SK-N-SH (cell line): ENCODE measurements at regions not wholly inside any gene's neighbourhood (a gene's known extent, or its start where the extent isn't known, plus 50 kb on each side); places are given as distances from the start of the nearest gene placed in this dataset.

Experiments used
- CTCF ChIA-PET: fragments of 300-600, 350-600 bp; formaldehyde crosslinking; extraction: SDS; loops from one replicate; lab custom pipeline; 2021; lab: Yijun Ruan, JAX
- POLR2A ChIA-PET: fragments of 350-600 bp; sonication (Branson Sonifier 250); formaldehyde crosslinking; extraction: SDS; loops from one replicate; lab custom pipeline; 2020; ENCODE audit warnings: antibody characterized with exemption, inconsistent platforms; lab: Yijun Ruan, JAX
- DNase-seq: peaks from one replicate; pipeline ENCODE4 v3.0.0; 2012
- H2AFZ ChIP-seq: fragments of 200-600 bp; sonication (generic); 2 replicates; pipeline ENCODE4 v1.8.1; 2016; ENCODE audit warnings: antibody characterized with exemption, mild to moderate bottlenecking, low read depth
- H3F3A ChIP-seq: fragments of 200-600 bp; sonication (generic); replicated peaks from 2 replicates; pipeline ENCODE3; 2016; ENCODE audit warnings: antibody characterized with exemption, mild to moderate bottlenecking; ENCODE audit not compliant: insufficient read depth
- H3K27ac ChIP-seq, 2 experiments: fragments of 200-500 bp in 1 of 2; fragments of 200-600 bp in 1 of 2; sonication (Bioruptor generic) in 1 of 2; sonication (generic), shearing (Covaris generic) in 1 of 2; 2 replicates each; pipeline versions ENCODE4 v1.5.1 to v1.6.1; 2014 to 2016; ENCODE audit warnings: low read depth in 2 of 2, inconsistent platforms in 1 of 2, low read length in 1 of 2, mild to moderate bottlenecking in 1 of 2, mixed read lengths in 1 of 2
- H3K27me3 ChIP-seq: fragments of 200-600 bp; sonication (generic), shearing (Covaris generic); 2 replicates; pipeline ENCODE4 v1.6.1; 2016; ENCODE audit warnings: mixed run types; ENCODE audit not compliant: insufficient read depth
- H3K36me3 ChIP-seq, 2 experiments: fragments of 200-500 bp in 1 of 2; fragments of 200-600 bp in 1 of 2; sonication (Bioruptor generic) in 1 of 2; sonication (generic) in 1 of 2; replicated peaks in 1 of 2; 2 replicates each; pipeline versions ENCODE3 to v1.5.1; 2014 to 2016; ENCODE audit warnings: low read length in 1 of 2, mild to moderate bottlenecking in 1 of 2; ENCODE audit not compliant: insufficient read depth in 2 of 2, control insufficient read depth in 1 of 2
- H3K4me1 ChIP-seq, 2 experiments: fragments of 200-500 bp in 1 of 2; fragments of 200-600 bp in 1 of 2; sonication (Bioruptor generic) in 1 of 2; sonication (generic), shearing (Covaris generic) in 1 of 2; 2 replicates each; pipeline versions ENCODE4 v1.5.1 to v1.6.1; 2014 to 2016; ENCODE audit warnings: low read depth in 1 of 2, low read length in 1 of 2, mixed run types in 1 of 2; ENCODE audit not compliant: insufficient read depth in 2 of 2, control insufficient read depth in 1 of 2
- H3K4me2 ChIP-seq: fragments of 200-600 bp; sonication (generic), shearing (Covaris generic); 2 replicates; pipeline ENCODE4 v1.6.1; 2017; ENCODE audit warnings: mixed run types
- H3K4me3 ChIP-seq, 2 experiments: fragments of 200-500 bp in 1 of 2; fragments of 200-600 bp in 1 of 2; sonication (Bioruptor generic) in 1 of 2; sonication (generic), shearing (Covaris generic) in 1 of 2; 2 replicates each; pipeline versions ENCODE4 v1.5.1 to v1.8.1; 2014 to 2016; ENCODE audit warnings: low read depth in 2 of 2, inconsistent platforms in 1 of 2, low read length in 1 of 2, mild to moderate bottlenecking in 1 of 2, mixed read lengths in 1 of 2, moderate library complexity in 1 of 2
- H3K79me2 ChIP-seq: fragments of 200-600 bp; sonication (generic); 2 replicates; pipeline ENCODE4 v1.8.1; 2017; ENCODE audit warnings: mild to moderate bottlenecking; ENCODE audit not compliant: insufficient read depth
- H3K9ac ChIP-seq: fragments of 200-600 bp; sonication (generic); 2 replicates; pipeline ENCODE4 v1.6.1; 2017; ENCODE audit warnings: mixed run types
- H3K9me2 ChIP-seq: fragments of 200-600 bp; sonication (generic); 2 replicates; pipeline ENCODE4 v1.6.1; 2017; ENCODE audit warnings: mixed run types
- H3K9me3 ChIP-seq: fragments of 200-600 bp; sonication (generic); 2 replicates; pipeline ENCODE4 v1.6.1; 2017; ENCODE audit warnings: mixed run types, mild to moderate bottlenecking, moderate library complexity
- H4K20me1 ChIP-seq: fragments of 200-600 bp; sonication (generic); 2 replicates; pipeline ENCODE4 v1.6.1; 2017; ENCODE audit warnings: mild to moderate bottlenecking, mixed run types; ENCODE audit not compliant: insufficient read depth
- CHD2 ChIP-seq: fragments of 150-350 bp; IDR thresholded peaks from 2 replicates; pipeline ENCODE4 v1.6.1; 2018; ENCODE audit warnings: low read length; ENCODE audit not compliant: partially characterized antibody
- ELF1 ChIP-seq: IDR thresholded peaks from 2 replicates; pipeline ENCODE4 v1.4.0; 2012
- EZH2phosphoT487 ChIP-seq: fragments of 200-600 bp; sonication (generic); IDR thresholded peaks from 2 replicates; pipeline ENCODE4 v1.6.1; 2017; ENCODE audit warnings: low read depth, mixed run types, mild to moderate bottlenecking, antibody characterized with exemption, moderate library complexity, borderline replicate concordance
- FOXJ3 ChIP-seq: sonication (generic); formaldehyde crosslinking; IDR thresholded peaks from 2 replicates; pipeline ENCODE4 v1.5.1; 2020; ENCODE audit warnings: mild to moderate bottlenecking, missing genetic modification reagents
- GABPA ChIP-seq: IDR thresholded peaks from 2 replicates; pipeline ENCODE4 v1.4.0; 2012; ENCODE audit warnings: low read depth, mild to moderate bottlenecking
- GATA2 ChIP-seq: sonication (generic); formaldehyde crosslinking; IDR thresholded peaks from 2 replicates; pipeline ENCODE4 v1.5.0; 2020; ENCODE audit warnings: mild to moderate bottlenecking, missing genetic modification reagents
- JUND ChIP-seq: IDR thresholded peaks from 2 replicates; pipeline ENCODE4 v1.4.0; 2012
- MEF2A ChIP-seq: IDR thresholded peaks from 2 replicates; pipeline ENCODE4 v1.4.0; 2012; ENCODE audit warnings: low read depth, borderline replicate concordance
- MXI1 ChIP-seq: IDR thresholded peaks from 2 replicates; pipeline ENCODE4 v1.6.1; 2012; ENCODE audit warnings: mild to moderate bottlenecking, low read depth, low read length, improper control_type of control experiment
- NFIC ChIP-seq: IDR thresholded peaks from 2 replicates; pipeline ENCODE4 v1.4.0; 2012; ENCODE audit warnings: borderline replicate concordance
- NRF1 ChIP-seq: IDR thresholded peaks from 2 replicates; pipeline ENCODE4 v1.6.1; 2012; ENCODE audit warnings: low read depth, mild to moderate bottlenecking, low read length
- PBX3 ChIP-seq: IDR thresholded peaks from 2 replicates; pipeline ENCODE4; 2012
- POLR2AphosphoS5 ChIP-seq: IDR thresholded peaks from 2 replicates; pipeline ENCODE4 v1.6.1; 2012; ENCODE audit warnings: low read depth, low read length
- RCOR1 ChIP-seq: fragments of 150-350 bp; IDR thresholded peaks from 2 replicates; pipeline ENCODE4 v1.6.1; 2017; ENCODE audit warnings: antibody characterized with exemption, low read length
- SIN3A ChIP-seq: IDR thresholded peaks from 2 replicates; pipeline ENCODE4 v1.6.1; 2012; ENCODE audit warnings: low read depth, mild to moderate bottlenecking, low read length, moderate library complexity, borderline replicate concordance
- SMC3 ChIP-seq: IDR thresholded peaks from 2 replicates; pipeline ENCODE4 v1.6.1; 2012; ENCODE audit warnings: low read depth, low read length, improper control_type of control experiment
- TAF1 ChIP-seq: IDR thresholded peaks from 2 replicates; pipeline ENCODE4 v1.6.1; 2012; ENCODE audit warnings: low read depth, mild to moderate bottlenecking, low read length, moderate library complexity, borderline replicate concordance
- TEAD4 ChIP-seq: IDR thresholded peaks from 2 replicates; pipeline ENCODE4 v1.4.0; 2012; ENCODE audit warnings: mild to moderate bottlenecking, borderline replicate concordance; ENCODE audit not compliant: insufficient read depth
- ZBTB33 ChIP-seq: IDR thresholded peaks from 2 replicates; pipeline ENCODE4 v1.4.0; 2012; ENCODE audit warnings: low read depth, borderline replicate concordance
- WGBS: methylation state at CpG from one replicate; pipeline ENCODE4 v1.1.6; 2017; ENCODE audit warnings: low lambda C conversion rate; 5-methylcytosine and 5-hydroxymethylcytosine counted together
- TF ChIP-seq, protein P1 (sequence below): fragments of 200-600 bp; sonication (generic); IDR thresholded peaks from 2 replicates; pipeline ENCODE4 v1.6.1; 2017; ENCODE audit warnings: antibody characterized with exemption, mild to moderate bottlenecking, moderate library complexity
- TF ChIP-seq, protein P2 (sequence below): IDR thresholded peaks from 2 replicates; pipeline ENCODE4 v1.4.0; 2012; ENCODE audit warnings: low read depth, borderline replicate concordance
- TF ChIP-seq, protein P3 (sequence below): fragments of 150-350 bp; IDR thresholded peaks from 2 replicates; pipeline ENCODE4 v1.6.1; 2016; ENCODE audit warnings: mild to moderate bottlenecking, low read depth, low read length

DNA sequence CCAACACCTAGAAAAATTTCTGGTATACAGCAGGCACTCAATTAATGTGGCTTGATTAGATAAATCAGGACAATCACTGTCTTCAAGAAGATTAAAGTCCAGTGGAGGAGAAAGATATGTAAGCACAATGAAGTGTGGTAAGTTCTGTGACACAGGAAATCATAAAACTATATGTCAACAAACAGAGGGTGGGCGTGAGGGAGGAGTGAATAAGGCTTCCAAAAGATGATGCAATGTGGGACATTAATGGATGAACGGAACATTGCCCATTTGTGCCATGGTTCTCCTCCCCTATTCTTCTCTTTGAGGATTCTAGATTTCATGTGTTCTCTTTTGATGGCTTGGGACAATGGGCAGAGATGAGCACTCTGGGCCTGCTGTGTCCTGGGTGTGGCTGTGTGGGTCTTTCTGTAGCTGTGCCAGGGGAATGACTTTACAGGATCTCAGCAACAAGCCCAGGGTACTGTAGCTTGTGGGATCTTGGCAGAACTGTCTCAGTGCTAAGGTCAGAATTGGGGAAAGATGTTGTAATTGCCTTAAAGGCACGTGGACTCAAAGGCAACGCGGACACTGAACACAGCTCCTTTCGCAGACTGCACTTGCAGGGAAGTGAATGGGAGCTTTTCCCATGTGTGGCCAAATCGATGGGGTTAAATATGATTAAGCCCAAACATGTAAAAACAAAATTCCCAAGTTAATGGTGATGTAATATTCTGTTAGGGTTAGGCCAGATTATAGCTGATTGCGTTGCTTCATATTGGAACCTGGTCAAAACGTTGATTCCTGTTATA, 366.9 kb downstream of the TGFB2 start:
- Histone ChIP-seq H3K27ac (no peak overlapping the region), H4K20me1 (no peaks in the 10 kb centered on the region), H3F3A (peaks cover 1% of the 10 kb centered on the region), H3K36me3 (no peaks in the 10 kb centered on the region), H3K79me2 (no peaks in the 10 kb centered on the region), H3K4me2 (no peak overlapping the region), H3K9me2 (no peaks in the 10 kb centered on the region), H2AFZ (no peak overlapping the region), H3K27me3 (no peaks in the 10 kb centered on the region), H3K9me3 (no peaks in the 10 kb centered on the region), H3K4me1 (peaks cover 0 to 5% of the 10 kb centered on the region in 2 experiments; a peak in 2 of 4 replicates), H3K9ac (no peak overlapping the region), H3K4me3 (no peak overlapping the region)
- CTCF ChIA-PET, result no interaction called here
- no peak for TF ChIP-seq PBX3
- TF ChIP-seq FOXJ3 (CRISPR knock-in tag), result no peak
- TF ChIP-seq ELF1, result no peak
- no peak for TF ChIP-seq EZH2phosphoT487
- POLR2A ChIA-PET, result no interaction called here
- 88% methylated on average over 9 of the region's 9 CpGs for WGBS
- DNase-seq, result no peak

- TF ChIP-seq NFIC (no peak), GABPA (no peak), SMC3 (no peak), RCOR1 (no peak), FOXJ3 (CRISPR knock-in tag) (no peak), NRF1 (no peak), CHD2 (no peak), POLR2AphosphoS5 (no peak), ZBTB33 (no peak), JUND (no peak), MEF2A (no peak), GATA2 (no peak), MXI1 (no peak), SIN3A (no peak), TEAD4 (no peak), TAF1 (no peak)
- TF ChIP-seq, protein P1, sequence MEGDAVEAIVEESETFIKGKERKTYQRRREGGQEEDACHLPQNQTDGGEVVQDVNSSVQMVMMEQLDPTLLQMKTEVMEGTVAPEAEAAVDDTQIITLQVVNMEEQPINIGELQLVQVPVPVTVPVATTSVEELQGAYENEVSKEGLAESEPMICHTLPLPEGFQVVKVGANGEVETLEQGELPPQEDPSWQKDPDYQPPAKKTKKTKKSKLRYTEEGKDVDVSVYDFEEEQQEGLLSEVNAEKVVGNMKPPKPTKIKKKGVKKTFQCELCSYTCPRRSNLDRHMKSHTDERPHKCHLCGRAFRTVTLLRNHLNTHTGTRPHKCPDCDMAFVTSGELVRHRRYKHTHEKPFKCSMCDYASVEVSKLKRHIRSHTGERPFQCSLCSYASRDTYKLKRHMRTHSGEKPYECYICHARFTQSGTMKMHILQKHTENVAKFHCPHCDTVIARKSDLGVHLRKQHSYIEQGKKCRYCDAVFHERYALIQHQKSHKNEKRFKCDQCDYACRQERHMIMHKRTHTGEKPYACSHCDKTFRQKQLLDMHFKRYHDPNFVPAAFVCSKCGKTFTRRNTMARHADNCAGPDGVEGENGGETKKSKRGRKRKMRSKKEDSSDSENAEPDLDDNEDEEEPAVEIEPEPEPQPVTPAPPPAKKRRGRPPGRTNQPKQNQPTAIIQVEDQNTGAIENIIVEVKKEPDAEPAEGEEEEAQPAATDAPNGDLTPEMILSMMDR, result no peak
- TF ChIP-seq, protein P2, sequence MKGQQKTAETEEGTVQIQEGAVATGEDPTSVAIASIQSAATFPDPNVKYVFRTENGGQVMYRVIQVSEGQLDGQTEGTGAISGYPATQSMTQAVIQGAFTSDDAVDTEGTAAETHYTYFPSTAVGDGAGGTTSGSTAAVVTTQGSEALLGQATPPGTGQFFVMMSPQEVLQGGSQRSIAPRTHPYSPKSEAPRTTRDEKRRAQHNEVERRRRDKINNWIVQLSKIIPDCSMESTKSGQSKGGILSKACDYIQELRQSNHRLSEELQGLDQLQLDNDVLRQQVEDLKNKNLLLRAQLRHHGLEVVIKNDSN, result no peak
- TF ChIP-seq, protein P3, sequence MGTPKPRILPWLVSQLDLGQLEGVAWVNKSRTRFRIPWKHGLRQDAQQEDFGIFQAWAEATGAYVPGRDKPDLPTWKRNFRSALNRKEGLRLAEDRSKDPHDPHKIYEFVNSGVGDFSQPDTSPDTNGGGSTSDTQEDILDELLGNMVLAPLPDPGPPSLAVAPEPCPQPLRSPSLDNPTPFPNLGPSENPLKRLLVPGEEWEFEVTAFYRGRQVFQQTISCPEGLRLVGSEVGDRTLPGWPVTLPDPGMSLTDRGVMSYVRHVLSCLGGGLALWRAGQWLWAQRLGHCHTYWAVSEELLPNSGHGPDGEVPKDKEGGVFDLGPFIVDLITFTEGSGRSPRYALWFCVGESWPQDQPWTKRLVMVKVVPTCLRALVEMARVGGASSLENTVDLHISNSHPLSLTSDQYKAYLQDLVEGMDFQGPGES, result no peak
- Histone ChIP-seq H3K27ac (no peak overlapping the region), H3K9me3 (no peaks in the 10 kb centered on the region), H3F3A (no peaks in the 10 kb centered on the region), H4K20me1 (no peaks in the 10 kb centered on the region), H3K4me3 (no peak overlapping the region), H3K36me3 (no peaks in the 10 kb centered on the region), H3K79me2 (no peaks in the 10 kb centered on the region), H3K9ac (no peak overlapping the region), H3K9me2 (no peaks in the 10 kb centered on the region), H3K4me1 (peaks cover 0 to 5% of the 10 kb centered on the region in 2 experiments; a peak in 2 of 4 replicates), H3K27me3 (no peaks in the 10 kb centered on the region), H3K4me2 (no peak overlapping the region), H2AFZ (no peak overlapping the region)
- WGBS, result 88% methylated on average over 5 of the region's 5 CpGs
- ChIA-PET CTCF (no interaction called here), POLR2A (no interaction called here)
- DNase-seq, result no peak
Measured at GRCh38 chr1:218712677-218713076, 367.5 kb downstream of the TGFB2 start.
